ENCODE measurements at regions not wholly inside any gene's neighbourhood (a gene's known extent, or its start where the extent isn't known, plus 50 kb on each side); places are given as distances from the start of the nearest gene placed in this dataset.

GRCh38 chr2:15729709-15730544 lies 138.3 kb downstream of the DDX1 start:
- no peak for TF ChIP-seq CTCF (IDR thresholded peaks at IDR 0.05)
- peak overlapping the region in 1 of 2 donors; percentile 42 for H3K27ac ChIP-seq
- ATAC-seq (ENCODE audit: insufficient number of reproducible peaks, low FRiP score, low read depth) = no peak
- no peaks in the 10 kb centered on the region for H3K36me3 ChIP-seq
- DNase-seq (ENCODE audit: low spot score) = no peak
- H3K9me3 ChIP-seq = no peaks in the 10 kb centered on the region
- H3K27me3 ChIP-seq (replicated peaks; ENCODE audit: insufficient read depth) = no peaks in the 10 kb centered on the region
- H3K4me3 ChIP-seq = no peak overlapping the region
- H3K4me1 ChIP-seq (ENCODE audit: control insufficient read depth in 1 of 2, low read depth in 2 of 2) = peaks cover 28 to 37% of the 10 kb centered on the region in 2 donors

- Histone ChIP-seq H3K9me3 (no peaks in the 10 kb centered on the region), H3K27ac (peak overlapping the region in 1 of 2 donors; percentile 42), H3K4me1 (ENCODE audit: control insufficient read depth in 1 of 2, low read depth in 2 of 2) (peaks cover 29 to 44% of the 10 kb centered on the region in 2 donors), H3K27me3 (replicated peaks; ENCODE audit: insufficient read depth) (no peaks in the 10 kb centered on the region), H3K36me3 (no peaks in the 10 kb centered on the region), H3K4me3 (no peak overlapping the region)
- ATAC-seq (ENCODE audit: insufficient number of reproducible peaks, low FRiP score, low read depth) = peak; percentile 73
- DNase-seq (ENCODE audit: low spot score) = peak; percentile 40
- TF ChIP-seq CTCF (IDR thresholded peaks at IDR 0.05) = no peak
These were observed 139.0 kb downstream of the DDX1 start for GRCh38 chr2:15730545-15731212.

- TF ChIP-seq CTCF (IDR thresholded peaks at IDR 0.05) = no peak
- H3K9me3 ChIP-seq = no peaks in the 10 kb centered on the region
- ATAC-seq (ENCODE audit: insufficient number of reproducible peaks, low FRiP score, low read depth) (no peak), DNase-seq (ENCODE audit: low spot score) (no peak)
- H3K27ac ChIP-seq = no peak overlapping the region
- no peaks in the 10 kb centered on the region for H3K36me3 ChIP-seq
- H3K4me1 ChIP-seq (ENCODE audit: control insufficient read depth in 1 of 2, low read depth in 2 of 2) = peaks cover 29 to 47% of the 10 kb centered on the region in 2 donors
- H3K27me3 ChIP-seq (replicated peaks; ENCODE audit: insufficient read depth) = no peaks in the 10 kb centered on the region
- no peak overlapping the region for H3K4me3 ChIP-seq
These were observed 139.7 kb downstream of the DDX1 start for GRCh38 chr2:15731213-15731888.

GRCh38 chr2:15731889-15732271 lies 140.2 kb downstream of the DDX1 start:
- no peak for DNase-seq (ENCODE audit: low spot score)
- Histone ChIP-seq H3K36me3 (no peaks in the 10 kb centered on the region), H3K27me3 (replicated peaks; ENCODE audit: insufficient read depth) (no peaks in the 10 kb centered on the region), H3K9me3 (no peaks in the 10 kb centered on the region), H3K27ac (no peak overlapping the region), H3K4me1 (ENCODE audit: control insufficient read depth in 1 of 2, low read depth in 2 of 2) (peaks cover 29 to 47% of the 10 kb centered on the region in 2 donors), H3K4me3 (no peak overlapping the region)
- no peak for TF ChIP-seq CTCF (IDR thresholded peaks at IDR 0.05)
- no peak for ATAC-seq (ENCODE audit: insufficient number of reproducible peaks, low FRiP score, low read depth)

Data from thoracic aorta (tissue), 2 donors.